ENCODE measurements at regions not wholly inside any gene's neighbourhood (a gene's known extent, or its start where the extent isn't known, plus 50 kb on each side); places are given as distances from the start of the nearest gene placed in this dataset.

- no peak for TF ChIP-seq REST (IDR thresholded peaks at IDR 0.05; ENCODE audit: low read depth)
- TF ChIP-seq MAX (IDR thresholded peaks at IDR 0.05) = no peak
- no peak for TF ChIP-seq YY1 (IDR thresholded peaks at IDR 0.05; ENCODE audit: low read depth)
- TF ChIP-seq TCF12 (IDR thresholded peaks at IDR 0.05; ENCODE audit: low read depth) = no peak
- no peak for TF ChIP-seq RAD21 (IDR thresholded peaks at IDR 0.05; ENCODE audit: low read depth)
- no peak for TF ChIP-seq EGR1 (IDR thresholded peaks at IDR 0.05)
- TF ChIP-seq NFIC (IDR thresholded peaks at IDR 0.05) = no peak
- no peak for TF ChIP-seq TEAD4 (IDR thresholded peaks at IDR 0.05)
- no peak for TF ChIP-seq EP300 (IDR thresholded peaks at IDR 0.05; ENCODE audit: borderline replicate concordance)
- no peak for TF ChIP-seq CEBPB (IDR thresholded peaks at IDR 0.05)
- TF ChIP-seq FOXM1 (IDR thresholded peaks at IDR 0.05; ENCODE audit: borderline replicate concordance, low read depth) = no peak
- TF ChIP-seq USF1 (IDR thresholded peaks at IDR 0.05) = no peak
- no peak for TF ChIP-seq TAF1 (IDR thresholded peaks at IDR 0.05; ENCODE audit: low read depth)
- no peak for TF ChIP-seq ZBTB7A (IDR thresholded peaks at IDR 0.05; ENCODE audit: low read depth)
- TF ChIP-seq CREB1 (IDR thresholded peaks at IDR 0.05; ENCODE audit: low read depth) = no peak
Observed at GRCh38 chr2:120859128-120859527, 123.5 kb downstream of the GLI2 start.

GRCh38 chr2:120859814-120860578 is 124.3 kb downstream of the GLI2 start:
- TF ChIP-seq ZBTB7A (IDR thresholded peaks at IDR 0.05; ENCODE audit: low read depth) = no peak
- no peak for TF ChIP-seq CEBPB (IDR thresholded peaks at IDR 0.05)
- no peak for TF ChIP-seq NFIC (IDR thresholded peaks at IDR 0.05)
- TF ChIP-seq EGR1 (IDR thresholded peaks at IDR 0.05) = no peak
- TF ChIP-seq RAD21 (IDR thresholded peaks at IDR 0.05; ENCODE audit: low read depth) = no peak
- TF ChIP-seq USF1 (IDR thresholded peaks at IDR 0.05) = no peak
- no peak for TF ChIP-seq EP300 (IDR thresholded peaks at IDR 0.05; ENCODE audit: borderline replicate concordance)
- no peak for TF ChIP-seq TAF1 (IDR thresholded peaks at IDR 0.05; ENCODE audit: low read depth)

GRCh38 chr2:120860579-120860922 is 124.9 kb downstream of the GLI2 start:
- TF ChIP-seq FOXM1 (IDR thresholded peaks at IDR 0.05; ENCODE audit: borderline replicate concordance, low read depth) = no peak
- no peak for TF ChIP-seq MAX (IDR thresholded peaks at IDR 0.05)
- no peak for TF ChIP-seq EGR1 (IDR thresholded peaks at IDR 0.05)
- no peak for TF ChIP-seq NFIC (IDR thresholded peaks at IDR 0.05)
- no peak for TF ChIP-seq RAD21 (IDR thresholded peaks at IDR 0.05; ENCODE audit: low read depth)
- TF ChIP-seq TCF12 (IDR thresholded peaks at IDR 0.05; ENCODE audit: low read depth) = no peak

- TF ChIP-seq EP300 (IDR thresholded peaks at IDR 0.05; ENCODE audit: borderline replicate concordance) (no peak), TEAD4 (IDR thresholded peaks at IDR 0.05) (no peak), YY1 (IDR thresholded peaks at IDR 0.05; ENCODE audit: low read depth) (no peak), REST (IDR thresholded peaks at IDR 0.05; ENCODE audit: low read depth) (no peak), EGR1 (IDR thresholded peaks at IDR 0.05) (no peak), RAD21 (IDR thresholded peaks at IDR 0.05; ENCODE audit: low read depth) (no peak), CREB1 (IDR thresholded peaks at IDR 0.05; ENCODE audit: low read depth) (no peak), USF1 (IDR thresholded peaks at IDR 0.05) (no peak), CEBPB (IDR thresholded peaks at IDR 0.05) (no peak), NFIC (IDR thresholded peaks at IDR 0.05) (no peak), FOXM1 (IDR thresholded peaks at IDR 0.05; ENCODE audit: borderline replicate concordance, low read depth) (no peak), TAF1 (IDR thresholded peaks at IDR 0.05; ENCODE audit: low read depth) (no peak), ZBTB7A (IDR thresholded peaks at IDR 0.05; ENCODE audit: low read depth) (no peak), MAX (IDR thresholded peaks at IDR 0.05) (no peak), TCF12 (IDR thresholded peaks at IDR 0.05; ENCODE audit: low read depth) (no peak)
Observed at GRCh38 chr2:120861191-120861575, 125.5 kb downstream of the GLI2 start.

- no peak for TF ChIP-seq MAX (IDR thresholded peaks at IDR 0.05)
- no peak for TF ChIP-seq EP300 (IDR thresholded peaks at IDR 0.05; ENCODE audit: borderline replicate concordance)
- TF ChIP-seq TAF1 (IDR thresholded peaks at IDR 0.05; ENCODE audit: low read depth) = no peak
Observed at GRCh38 chr2:120861576-120862191, 126.0 kb downstream of the GLI2 start.
